Activated CD4-positive, alpha-beta T cell treated with anti-CD3 and anti-CD28 coated beads, Interleukin-2, amount 50 U/mL, for 4 hours (primary cell): ENCODE measurements at regions not wholly inside any gene's neighbourhood (a gene's known extent, or its start where the extent isn't known, plus 50 kb on each side); places are given as distances from the start of the nearest gene placed in this dataset.
A peak's percentile ranks its signal among the peaks of the same experiment; 100 is the strongest.
"Not testable (repeated sequence)": the region's sequence is repeated elsewhere in the genome, so short reads cannot be mapped to it uniquely, and the experiment has no call there.

Experiments
- DNase-seq, 2 experiments: peaks; one replicate each; pipeline ENCODE4 v3.0.0-alpha.2; 2020

DNA sequence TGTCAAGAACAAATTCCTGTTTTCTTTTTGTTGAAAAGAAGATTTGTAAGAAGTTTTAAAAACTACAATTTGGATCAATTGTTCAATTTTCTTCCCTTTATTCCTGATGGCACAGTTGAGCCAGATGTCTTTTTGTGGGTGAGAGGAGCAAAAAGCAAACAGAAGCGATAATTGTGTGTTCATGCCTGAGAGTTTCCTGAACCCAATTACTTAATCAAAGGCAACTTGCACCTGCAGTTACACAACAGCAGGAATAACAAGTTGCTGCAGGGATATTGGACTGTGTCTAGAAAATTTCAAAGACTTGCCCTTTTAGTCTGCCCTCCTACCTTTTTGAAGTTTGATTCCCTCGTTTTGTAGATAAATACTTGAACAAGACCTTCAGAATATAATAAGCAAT, 383.6 kb downstream of the DSEL start:
- no peak for DNase-seq

DNA sequence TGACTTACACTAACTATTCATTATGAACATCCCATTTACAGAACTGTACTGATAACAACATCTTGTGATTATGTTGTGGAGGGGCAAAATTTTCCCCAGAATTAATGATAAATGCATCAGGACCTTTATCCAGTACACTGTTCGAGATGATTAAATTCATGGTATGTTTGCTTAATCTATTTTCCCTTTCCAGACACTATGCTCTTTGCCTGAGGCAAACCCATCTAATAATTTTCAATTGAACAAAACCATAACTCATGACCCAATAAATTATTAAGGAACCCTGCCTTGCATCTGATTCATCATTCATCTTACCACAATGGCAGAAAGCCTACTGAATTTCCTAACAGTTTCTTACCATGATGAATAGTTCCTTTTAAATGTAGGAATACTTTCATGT, 385.0 kb downstream of the DSEL start:
- no peak for DNase-seq

- DNase-seq, result not testable (repeated sequence)
Observed at GRCh38 chr18:67126751-67127150, 389.8 kb downstream of the DSEL start.

DNA sequence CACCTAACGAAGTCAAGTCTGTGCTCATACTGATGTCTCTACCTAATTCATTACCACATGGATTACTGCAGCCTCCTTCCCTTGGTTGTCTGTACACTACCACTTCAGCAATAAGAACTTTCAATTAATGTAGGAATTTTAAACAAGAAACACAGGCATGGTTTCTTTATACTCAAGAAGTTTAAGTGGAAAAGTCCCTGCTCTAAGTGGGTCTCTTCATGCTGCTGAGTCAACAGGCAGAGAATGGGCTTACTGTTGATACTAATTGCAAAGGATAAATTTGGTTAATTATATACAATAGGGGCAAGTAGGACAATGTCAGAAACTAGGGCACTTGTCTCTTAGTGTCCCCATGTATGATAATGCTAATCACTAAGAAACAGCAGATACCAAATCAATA, 392.6 kb downstream of the DSEL start:
- DNase-seq, result no peak

DNA sequence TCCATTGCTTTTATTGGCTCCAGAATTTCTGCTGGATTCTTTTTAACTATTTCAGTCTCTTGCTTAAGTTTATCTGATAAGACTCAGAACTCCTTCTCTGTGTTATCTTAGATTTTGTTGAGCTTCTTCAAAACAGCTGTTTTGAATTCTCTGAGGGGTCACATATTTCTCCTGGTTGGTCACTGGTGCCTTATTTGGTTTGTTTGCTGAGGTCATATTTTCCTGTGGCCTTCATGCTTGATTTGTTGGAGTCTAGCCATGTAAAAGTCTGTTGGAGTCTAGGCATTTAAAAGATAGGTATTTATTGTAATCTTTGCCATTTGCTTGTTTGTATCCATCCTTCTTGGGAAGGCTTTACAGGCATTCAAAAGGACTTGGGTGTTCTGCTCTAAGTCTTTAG, 398.7 kb downstream of the DSEL start:
- DNase-seq, result no peak

DNA sequence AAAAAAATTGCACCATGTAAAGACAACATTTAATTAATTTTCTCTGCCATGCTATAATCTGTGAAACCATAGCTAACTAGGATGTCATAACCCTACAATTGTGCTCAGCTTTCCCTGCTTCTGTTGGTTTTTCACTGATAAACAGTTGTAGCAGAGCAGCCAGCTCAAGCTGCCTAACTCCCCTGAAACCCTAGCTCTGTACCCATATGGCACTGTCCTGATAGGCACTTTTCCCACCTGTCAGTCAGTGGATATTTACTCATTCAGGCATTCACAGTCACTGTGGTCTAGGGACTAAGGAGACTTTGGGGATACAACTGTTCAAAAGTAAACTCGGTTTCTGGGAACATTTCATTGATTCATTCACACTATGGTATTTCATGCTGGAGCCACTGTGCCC, 407.0 kb downstream of the DSEL start:
- no peak for DNase-seq

GRCh38 chr18:67108894-67109293, 407.6 kb downstream of the DSEL start:
- DNase-seq, result no peak

DNA sequence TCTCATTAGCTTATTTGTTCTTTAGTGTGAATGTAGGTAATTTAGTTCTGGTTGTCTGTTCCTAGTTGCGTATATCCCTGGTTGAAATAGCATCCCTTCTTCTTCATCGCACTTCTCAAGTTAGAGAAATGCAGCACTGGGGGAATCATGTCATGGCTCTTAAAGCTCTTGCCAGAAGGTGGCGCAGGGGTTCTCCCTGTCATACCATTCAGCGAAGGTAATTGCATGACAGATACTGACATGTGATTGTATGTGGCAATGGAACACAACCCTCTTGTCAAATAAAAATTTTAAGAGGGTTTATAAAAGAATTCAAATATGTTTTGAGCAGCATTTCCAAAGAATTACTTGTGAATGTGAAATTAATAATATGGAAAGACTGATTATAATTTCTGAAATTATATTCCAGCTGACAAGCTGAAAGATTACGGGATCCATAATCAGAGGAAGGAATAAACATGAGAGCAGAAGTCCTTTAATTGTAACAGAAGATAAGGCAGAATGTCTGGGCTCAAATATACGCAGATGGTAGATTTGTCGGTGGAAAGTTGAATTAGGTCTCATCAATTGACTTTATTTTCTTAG, 411.7 kb downstream of the DSEL start:
- DNase-seq, result peak; percentile 7 to 15

GRCh38 chr18:67094123-67094522, 422.4 kb downstream of the DSEL start:
- DNase-seq, result no peak

DNA sequence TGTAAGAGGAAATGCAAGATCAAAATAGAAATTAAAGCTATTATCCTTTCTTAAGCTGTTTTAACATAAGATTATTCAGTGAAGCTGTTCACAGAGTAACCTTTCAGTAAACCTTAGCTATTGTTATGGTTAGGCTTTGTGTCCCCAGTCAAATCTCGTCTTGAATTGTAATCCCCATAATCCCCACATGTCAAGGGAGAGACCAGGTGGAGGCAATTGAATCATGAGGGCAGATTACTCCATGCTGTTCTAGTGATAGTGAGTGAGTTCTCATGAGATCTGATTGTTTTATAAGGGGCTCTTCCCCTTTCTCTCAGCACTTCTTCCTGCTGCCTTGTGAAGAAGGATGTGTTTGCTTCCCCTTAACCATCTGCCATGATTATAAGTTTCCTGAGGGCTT, 424.4 kb downstream of the DSEL start:
- no peak for DNase-seq

GRCh38 chr18:67081482-67082211, 434.9 kb downstream of the DSEL start:
- no peak for DNase-seq

- DNase-seq, result no peak
Observed at GRCh38 chr18:67080601-67081000, 435.9 kb downstream of the DSEL start.

GRCh38 chr18:67074309-67074708, 442.2 kb downstream of the DSEL start:
- DNase-seq, result no peak

DNA sequence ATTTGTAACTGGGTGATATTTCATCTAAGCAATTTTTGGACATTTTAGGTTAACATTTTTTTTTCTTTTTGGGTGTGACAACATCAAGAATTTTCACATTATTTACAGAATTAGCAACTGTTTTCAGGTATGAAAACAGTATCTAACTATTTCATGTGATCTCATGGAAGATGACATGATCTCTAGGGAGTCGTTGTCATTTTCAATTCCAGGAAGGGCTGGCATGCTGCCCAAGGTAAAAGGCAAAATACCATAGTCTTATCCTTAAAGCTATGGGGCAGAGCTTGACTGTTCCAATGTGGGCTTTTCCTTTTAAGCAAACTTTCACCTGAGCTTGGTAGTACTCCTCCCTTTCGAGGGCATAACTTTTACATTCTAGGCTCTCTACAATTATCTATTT, 443.7 kb downstream of the DSEL start:
- no peak for DNase-seq

- DNase-seq, result no peak
Observed at GRCh38 chr18:67068608-67069007, 447.9 kb downstream of the DSEL start.

DNA sequence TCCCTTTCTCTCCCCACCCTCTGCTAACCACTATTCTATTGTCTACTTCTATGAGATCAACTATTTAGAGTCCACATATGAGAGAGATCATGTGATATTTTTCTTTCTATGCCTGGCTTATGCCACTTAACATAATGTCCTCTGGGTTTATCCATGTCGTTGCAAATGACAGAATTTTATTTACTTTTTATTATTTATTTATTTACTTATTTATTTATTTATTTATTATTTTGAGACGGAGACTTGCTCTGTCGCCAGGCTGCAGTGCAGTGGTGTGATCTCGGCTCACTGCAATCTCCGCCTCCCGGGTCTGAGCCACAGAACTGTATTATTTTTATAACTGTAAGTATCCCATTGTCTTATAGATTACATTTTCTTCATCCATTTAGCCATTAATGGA, 443.4 kb upstream of the CDH19 start:
- DNase-seq, result no peak

GRCh38 chr18:67043276-67043675, 439.4 kb upstream of the CDH19 start:
- DNase-seq, result no peak

DNA sequence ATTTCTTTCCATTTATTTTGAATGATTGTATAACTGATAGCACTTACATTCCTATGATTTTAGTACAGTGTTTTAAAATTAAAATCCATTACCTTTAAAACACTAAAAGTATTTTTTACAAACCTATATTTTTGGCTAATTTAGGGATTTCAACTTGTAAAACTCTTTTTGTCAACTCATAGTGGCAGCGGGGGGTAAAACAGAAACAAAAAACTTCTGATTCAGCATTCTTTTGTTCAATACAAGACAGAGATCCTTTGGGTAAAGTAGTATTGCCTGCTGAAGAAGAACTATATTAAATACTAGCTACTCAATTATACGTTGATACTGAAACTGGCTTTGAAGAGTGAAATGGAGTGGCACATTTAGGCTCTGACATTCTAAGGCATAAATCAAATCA, 437.4 kb upstream of the CDH19 start:
- DNase-seq, result no peak

GRCh38 chr18:67035026-67035425, 431.1 kb upstream of the CDH19 start:
- no peak for DNase-seq

DNA sequence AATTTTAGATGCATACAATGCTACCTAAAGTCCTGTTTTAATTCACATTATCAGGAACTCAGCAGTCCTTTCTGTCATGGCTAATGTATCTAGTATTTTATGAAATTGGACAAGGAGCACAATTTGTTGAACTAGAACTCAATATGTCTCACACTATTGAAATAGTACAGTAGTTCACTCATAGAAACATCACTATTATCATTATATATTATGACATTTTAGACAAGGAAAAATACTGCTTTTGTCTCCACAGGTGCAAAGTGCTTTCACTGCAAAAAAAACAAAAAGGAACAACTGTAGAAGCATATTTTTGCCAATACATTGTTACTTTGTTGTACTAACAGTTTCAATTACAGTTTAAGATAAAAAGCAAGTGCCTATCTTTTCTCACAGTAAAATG, 419.2 kb upstream of the CDH19 start:
- no peak for DNase-seq

DNA sequence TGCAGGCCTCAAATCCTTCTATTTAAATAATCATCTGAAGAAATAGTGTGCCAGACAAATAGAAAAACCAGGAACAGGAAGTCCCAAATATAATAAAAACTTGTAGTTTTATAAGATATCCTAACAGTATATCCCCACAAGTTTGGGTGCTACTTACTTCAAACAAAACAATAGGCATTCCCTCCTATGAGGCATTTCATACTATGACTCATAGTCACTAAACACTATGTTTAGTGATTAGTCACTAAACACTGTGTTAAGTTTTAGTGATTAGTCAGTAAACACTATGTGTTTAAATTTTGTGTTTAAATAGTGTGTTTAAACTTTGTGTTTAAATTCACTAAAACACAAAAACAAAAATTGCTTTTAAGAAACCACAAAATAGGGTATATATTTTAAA, 407.0 kb upstream of the CDH19 start:
- DNase-seq, result no peak

- no peak for DNase-seq
Observed at GRCh38 chr18:67007999-67008398, 404.1 kb upstream of the CDH19 start.

GRCh38 chr18:67007085-67007484, 403.2 kb upstream of the CDH19 start:
- no peak for DNase-seq

- DNase-seq, result no peak
Observed at GRCh38 chr18:67001052-67001451, 397.2 kb upstream of the CDH19 start.

GRCh38 chr18:66999003-66999402, 395.1 kb upstream of the CDH19 start:
- DNase-seq, result no peak
